H9 (cell line): ENCODE measurements at regions not wholly inside any gene's neighbourhood (a gene's known extent, or its start where the extent isn't known, plus 50 kb on each side); places are given as distances from the start of the nearest gene placed in this dataset.

Experiments used
- DNase-seq: peaks from one replicate; pipeline ENCODE4 v3.0.0-alpha.2; 2017
- H2AFZ ChIP-seq: one replicate; pipeline ENCODE4 v1.6.1; 2013; ENCODE audit warnings: mild to moderate bottlenecking, low read length, control low read depth, moderate library complexity
- H2AK5ac ChIP-seq: 2 replicates; pipeline ENCODE4 v1.6.1; 2013; ENCODE audit warnings: low read length, control low read depth, mixed read lengths; ENCODE audit not compliant: insufficient read length
- H2BK120ac ChIP-seq: one replicate; pipeline ENCODE4 v1.6.1; 2013; ENCODE audit warnings: low read depth, mild to moderate bottlenecking, low read length, control low read depth, inconsistent platforms; ENCODE audit not compliant: poor library complexity, severe bottlenecking
- H2BK12ac ChIP-seq: 2 replicates; pipeline ENCODE4 v1.6.1; 2013; ENCODE audit warnings: low read length, control low read depth, mixed read lengths, low read depth; ENCODE audit not compliant: insufficient read length
- H2BK15ac ChIP-seq: 2 replicates; pipeline ENCODE4 v1.6.1; 2013; ENCODE audit warnings: low read depth, low read length, control low read depth
- H2BK20ac ChIP-seq: one replicate; pipeline ENCODE4 v1.6.1; 2013; ENCODE audit warnings: low read depth, mild to moderate bottlenecking, low read length, control low read depth, inconsistent platforms; ENCODE audit not compliant: poor library complexity, severe bottlenecking
- H2BK5ac ChIP-seq: 2 replicates; pipeline ENCODE4 v1.6.1; 2013; ENCODE audit warnings: low read length, control low read depth, mixed read lengths; ENCODE audit not compliant: insufficient read length
- H3K14ac ChIP-seq: 2 replicates; pipeline ENCODE4 v1.6.1; 2013; ENCODE audit warnings: low read length, control low read depth; ENCODE audit not compliant: insufficient read depth
- H3K18ac ChIP-seq: 2 replicates; pipeline ENCODE4 v1.6.1; 2013; ENCODE audit warnings: low read depth, mild to moderate bottlenecking, mixed read lengths, low read length, control low read depth; ENCODE audit not compliant: insufficient read length
- H3K23ac ChIP-seq: 2 replicates; pipeline ENCODE4 v1.6.1; 2013; ENCODE audit warnings: low read length, control low read depth, mixed read lengths, low read depth; ENCODE audit not compliant: insufficient read length
- H3K23me2 ChIP-seq: 2 replicates; pipeline ENCODE4 v1.6.1; 2013; ENCODE audit warnings: low read depth, mild to moderate bottlenecking, mixed read lengths, low read length, control low read depth; ENCODE audit not compliant: insufficient read length, poor library complexity, severe bottlenecking
- H3K27ac ChIP-seq: 2 replicates; pipeline ENCODE4 v1.5.1; 2013; ENCODE audit warnings: low read length, control low read depth, mixed read lengths, low read depth; ENCODE audit not compliant: insufficient read length
- H3K27me3 ChIP-seq: 2 replicates; pipeline ENCODE4 v1.6.1; 2013; ENCODE audit warnings: low read length, control low read depth, inconsistent platforms; ENCODE audit not compliant: insufficient read depth
- H3K4ac ChIP-seq: 2 replicates; pipeline ENCODE4 v1.6.1; 2013; ENCODE audit warnings: low read depth, mild to moderate bottlenecking, control low read depth, inconsistent platforms, low read length, moderate library complexity
- H3K4me1 ChIP-seq: 2 replicates; pipeline ENCODE4 v1.6.1; 2013; ENCODE audit warnings: low read length, control low read depth, inconsistent platforms; ENCODE audit not compliant: insufficient read depth
- H3K4me2 ChIP-seq: 2 replicates; pipeline ENCODE4 v1.6.1; 2013; ENCODE audit warnings: low read length, control low read depth, mixed read lengths; ENCODE audit not compliant: insufficient read length, insufficient read depth
- H3K56ac ChIP-seq: 2 replicates; pipeline ENCODE4 v1.6.1; 2013; ENCODE audit warnings: low read depth, mild to moderate bottlenecking, mixed read lengths, low read length, control low read depth; ENCODE audit not compliant: insufficient read length
- H3K79me1 ChIP-seq: 2 replicates; pipeline ENCODE4 v1.6.1; 2013; ENCODE audit warnings: low read depth, mild to moderate bottlenecking, moderate library complexity, low read length, control low read depth, inconsistent platforms; ENCODE audit not compliant: insufficient read depth, poor library complexity, severe bottlenecking
- H3K79me2 ChIP-seq: 2 replicates; pipeline ENCODE4 v1.6.1; 2013; ENCODE audit warnings: low read length, control low read depth, inconsistent platforms; ENCODE audit not compliant: insufficient read depth
- H3K9ac ChIP-seq: 2 replicates; pipeline ENCODE4 v1.6.1; 2013; ENCODE audit warnings: low read length, control low read depth, mixed read lengths; ENCODE audit not compliant: insufficient read length; ENCODE audit errors: extremely low read depth
- H3K9me3 ChIP-seq: one replicate; pipeline ENCODE4 v1.6.1; 2013; ENCODE audit warnings: low read depth, low read length, inconsistent platforms; ENCODE audit not compliant: control insufficient read depth
- H3T11ph ChIP-seq: one replicate; pipeline ENCODE4 v1.6.1; 2013; ENCODE audit warnings: mild to moderate bottlenecking, low read length, control low read depth, inconsistent platforms
- H4K20me1 ChIP-seq: one replicate; pipeline ENCODE4 v1.6.1; 2013; ENCODE audit not compliant: control insufficient read depth, insufficient read length, insufficient read depth
- H4K5ac ChIP-seq: 2 replicates; pipeline ENCODE4 v1.6.1; 2013; ENCODE audit warnings: low read depth, mild to moderate bottlenecking, mixed read lengths, low read length, control low read depth; ENCODE audit not compliant: insufficient read length
- H4K8ac ChIP-seq: replicated peaks from 2 replicates; pipeline ENCODE4 v1.6.1; 2013; ENCODE audit warnings: low read length, control low read depth, mixed read lengths, low read depth; ENCODE audit not compliant: insufficient read length
- H4K91ac ChIP-seq: 2 replicates; pipeline ENCODE4 v1.6.1; 2013; ENCODE audit warnings: low read depth, mild to moderate bottlenecking, moderate library complexity, mixed read lengths, low read length, control low read depth; ENCODE audit not compliant: insufficient read length
- H3K27ac Mint-ChIP-seq, 3 experiments: 2 replicates in 2 of 3; 3 replicates in 1 of 3; pipeline ENCODE4 v1.8.0; 2020 to 2021; ENCODE audit warnings: mixed read lengths in 3 of 3, mild to moderate bottlenecking in 1 of 3, moderate library complexity in 1 of 3
- H3K27me3 Mint-ChIP-seq: 2 replicates; pipeline ENCODE4 v1.8.0; 2021; ENCODE audit warnings: low read depth, mild to moderate bottlenecking, moderate library complexity, mixed read lengths
- H3K36me3 Mint-ChIP-seq, 3 experiments: 2 replicates in 2 of 3; 3 replicates in 1 of 3; pipeline ENCODE4 v1.8.0; 2020 to 2021; ENCODE audit warnings: low read depth in 3 of 3, mixed read lengths in 3 of 3; ENCODE audit not compliant: insufficient read depth in 1 of 3
- H3K4me1 Mint-ChIP-seq, 2 experiments: 2 replicates each; pipeline ENCODE4 v1.8.0; 2020; ENCODE audit warnings: mixed read lengths in 2 of 2
- H3K4me3 Mint-ChIP-seq, 2 experiments: 2 replicates in 1 of 2; 3 replicates in 1 of 2; pipeline ENCODE4 v1.8.0; 2020 to 2021; ENCODE audit warnings: mild to moderate bottlenecking in 2 of 2, mixed read lengths in 2 of 2, moderate library complexity in 1 of 2
- H3K9me3 Mint-ChIP-seq, 2 experiments: 2 replicates in 1 of 2; 3 replicates in 1 of 2; pipeline ENCODE4 v1.8.0; 2020; ENCODE audit warnings: mild to moderate bottlenecking in 2 of 2, mixed read lengths in 2 of 2, moderate library complexity in 1 of 2
- TF ChIP-seq, protein P1 (sequence below): fragments of 200-600 bp; sonication (generic); conservative IDR thresholded peaks from 3 replicates; pipeline ENCODE4 v1.8.0; 2021; ENCODE audit warnings: antibody characterized with exemption, mild to moderate bottlenecking

DNA sequence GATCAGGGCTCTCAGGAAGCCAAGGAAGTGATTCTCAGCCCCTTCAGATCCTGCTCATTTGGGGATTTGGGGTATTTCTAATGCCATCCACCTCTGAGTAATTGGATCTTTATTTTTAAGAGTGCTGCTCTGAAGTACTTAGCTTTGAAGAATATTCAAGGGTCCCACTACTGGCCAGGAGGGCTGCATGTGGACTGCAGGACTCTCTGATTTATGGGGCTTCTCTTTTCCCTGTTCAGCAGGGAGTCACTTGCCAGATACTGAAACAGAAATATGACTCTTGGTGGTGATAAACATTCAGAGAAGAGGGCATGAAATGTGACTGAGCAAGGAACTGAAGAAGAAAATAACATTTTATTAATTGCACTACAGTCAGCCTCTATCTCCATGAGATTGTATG is 138.5 kb downstream of the MTX2 start:
- no peak overlapping the region for H2AK5ac ChIP-seq
- Mint-ChIP-seq H3K27me3 (no peaks in the 10 kb centered on the region), H3K9me3 (no peaks in the 10 kb centered on the region), H3K36me3 (no peaks in the 10 kb centered on the region), H3K4me3 (no peak overlapping the region), H3K4me1 (no peaks in the 10 kb centered on the region), H3K27ac (peak overlapping the region in 1 of 3 experiments; percentile 23; a peak in 2 of 7 replicates)
- H3K4me2 ChIP-seq: no peak overlapping the region
- H3K27ac ChIP-seq: no peak overlapping the region
- no peak for DNase-seq
- no peaks in the 10 kb centered on the region for H3K9me3 ChIP-seq
- H3K79me1 ChIP-seq: no peaks in the 10 kb centered on the region
- H3K18ac ChIP-seq: no peak overlapping the region
- H4K5ac ChIP-seq: no peak overlapping the region
- no peak overlapping the region for H3T11ph ChIP-seq
- TF ChIP-seq, protein P1, sequence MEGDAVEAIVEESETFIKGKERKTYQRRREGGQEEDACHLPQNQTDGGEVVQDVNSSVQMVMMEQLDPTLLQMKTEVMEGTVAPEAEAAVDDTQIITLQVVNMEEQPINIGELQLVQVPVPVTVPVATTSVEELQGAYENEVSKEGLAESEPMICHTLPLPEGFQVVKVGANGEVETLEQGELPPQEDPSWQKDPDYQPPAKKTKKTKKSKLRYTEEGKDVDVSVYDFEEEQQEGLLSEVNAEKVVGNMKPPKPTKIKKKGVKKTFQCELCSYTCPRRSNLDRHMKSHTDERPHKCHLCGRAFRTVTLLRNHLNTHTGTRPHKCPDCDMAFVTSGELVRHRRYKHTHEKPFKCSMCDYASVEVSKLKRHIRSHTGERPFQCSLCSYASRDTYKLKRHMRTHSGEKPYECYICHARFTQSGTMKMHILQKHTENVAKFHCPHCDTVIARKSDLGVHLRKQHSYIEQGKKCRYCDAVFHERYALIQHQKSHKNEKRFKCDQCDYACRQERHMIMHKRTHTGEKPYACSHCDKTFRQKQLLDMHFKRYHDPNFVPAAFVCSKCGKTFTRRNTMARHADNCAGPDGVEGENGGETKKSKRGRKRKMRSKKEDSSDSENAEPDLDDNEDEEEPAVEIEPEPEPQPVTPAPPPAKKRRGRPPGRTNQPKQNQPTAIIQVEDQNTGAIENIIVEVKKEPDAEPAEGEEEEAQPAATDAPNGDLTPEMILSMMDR: no peak
- H3K79me2 ChIP-seq: no peaks in the 10 kb centered on the region
- no peaks in the 10 kb centered on the region for H3K27me3 ChIP-seq
- H4K20me1 ChIP-seq: no peaks in the 10 kb centered on the region
- no peak overlapping the region for H2BK12ac ChIP-seq
- no peak overlapping the region for H2BK120ac ChIP-seq
- H2BK5ac ChIP-seq: no peak overlapping the region
- H2AFZ ChIP-seq: no peak overlapping the region
- no peaks in the 10 kb centered on the region for H3K4me1 ChIP-seq
- H3K14ac ChIP-seq: no peak overlapping the region
- H2BK20ac ChIP-seq: no peak overlapping the region
- H3K23me2 ChIP-seq: no peaks in the 10 kb centered on the region
- no peak overlapping the region for H3K4ac ChIP-seq
- H3K56ac ChIP-seq: no peak overlapping the region
- no peak overlapping the region for H2BK15ac ChIP-seq
- no peak overlapping the region for H3K9ac ChIP-seq
- no peak overlapping the region for H4K8ac ChIP-seq
- no peak overlapping the region for H3K23ac ChIP-seq
- no peak overlapping the region for H4K91ac ChIP-seq
